H1 (cell line): ENCODE measurements at regions not wholly inside any gene's neighbourhood (a gene's known extent, or its start where the extent isn't known, plus 50 kb on each side); places are given as distances from the start of the nearest gene placed in this dataset.

Experiments
- CTCF ChIA-PET: fragments of 300-600 bp; sonication (Branson Sonifier 250); formaldehyde crosslinking; loops from one replicate; lab custom pipeline; 2021; ENCODE audit not compliant: partially characterized antibody; lab: Charles Lee
- POLR2A ChIA-PET: fragments of 300-600 bp; sonication (Branson Sonifier 250); formaldehyde crosslinking; loops from one replicate; lab custom pipeline; 2021; ENCODE audit warnings: inconsistent platforms; ENCODE audit not compliant: partially characterized antibody; lab: Charles Lee
- DNase-seq, 2 experiments: peaks; one replicate each; pipeline versions ENCODE4 v3.0.0 to v3.0.0-alpha.2; 2010 to 2022; ENCODE audit warnings: low spot score in 2 of 2, low read depth in 1 of 2, mixed read lengths in 1 of 2
- FAIRE-seq: peaks from 2 replicates; lab custom pipeline; 2011; peaks lifted over from hg19 to GRCh38; lab: Jason Lieb, UNC
- H2AFZ ChIP-seq: 2 replicates; pipeline ENCODE4 v1.8.1; 2012; ENCODE audit warnings: low read length, inconsistent platforms
- H2AK5ac ChIP-seq: 2 replicates; pipeline ENCODE4 v1.6.1; 2013; ENCODE audit warnings: low read depth, low read length
- H2BK120ac ChIP-seq: replicated peaks from 2 replicates; pipeline ENCODE3; 2013; ENCODE audit warnings: low read depth, low read length, inconsistent platforms
- H2BK12ac ChIP-seq: 2 replicates; pipeline ENCODE4 v1.6.1; 2013; ENCODE audit warnings: low read depth, low read length
- H2BK15ac ChIP-seq: 2 replicates; pipeline ENCODE4 v1.6.1; 2013; ENCODE audit warnings: low read length
- H2BK20ac ChIP-seq: 2 replicates; pipeline ENCODE4 v1.6.1; 2013; ENCODE audit warnings: low read length
- H2BK5ac ChIP-seq: 2 replicates; pipeline ENCODE4 v1.6.1; 2013; ENCODE audit warnings: low read depth, low read length
- H3K14ac ChIP-seq: 2 replicates; pipeline ENCODE4 v1.6.1; 2013; ENCODE audit warnings: inconsistent platforms; ENCODE audit not compliant: insufficient read length
- H3K18ac ChIP-seq: 2 replicates; pipeline ENCODE4 v1.6.1; 2013; ENCODE audit warnings: low read length; ENCODE audit errors: extremely low read depth
- H3K23ac ChIP-seq: 2 replicates; pipeline ENCODE4 v1.6.1; 2013; ENCODE audit warnings: inconsistent platforms; ENCODE audit not compliant: insufficient read length
- H3K23me2 ChIP-seq: 2 replicates; pipeline ENCODE4 v1.6.1; 2013; ENCODE audit warnings: low read depth, low read length
- H3K27ac ChIP-seq: 2 replicates; pipeline ENCODE4 v1.6.1; 2011; ENCODE audit warnings: low read depth, low read length, inconsistent platforms
- H3K27me3 ChIP-seq, 4 experiments: replicated peaks in 1 of 4; 1 replicate in 1 of 4; 2 replicates in 3 of 4; pipeline versions ENCODE4 v1.6.1 to v1.8.1; 2011 to 2013; ENCODE audit warnings: low read length in 3 of 4, mild to moderate bottlenecking in 3 of 4, inconsistent platforms in 2 of 4, mixed read lengths in 2 of 4, moderate library complexity in 1 of 4; ENCODE audit not compliant: control insufficient read depth in 3 of 4, insufficient read depth in 3 of 4; ENCODE audit errors: extremely low read depth in 1 of 4
- H3K36me3 ChIP-seq, 4 experiments: 2 replicates each; pipeline versions ENCODE4 v1.6.1 to v1.8.1; 2011 to 2013; ENCODE audit warnings: mild to moderate bottlenecking in 4 of 4, low read length in 3 of 4, moderate library complexity in 2 of 4, control low read depth in 1 of 4, inconsistent platforms in 1 of 4; ENCODE audit not compliant: insufficient read depth in 4 of 4, control insufficient read depth in 2 of 4
- H3K4ac ChIP-seq: replicated peaks from 2 replicates; pipeline ENCODE3; 2013; ENCODE audit warnings: low read length, low read depth, mixed read lengths, inconsistent platforms; ENCODE audit not compliant: insufficient read length
- H3K4me1 ChIP-seq, 4 experiments: replicated peaks in 1 of 4; 1 replicate in 1 of 4; 2 replicates in 3 of 4; pipeline versions ENCODE4 v1.6.1 to v1.8.1; 2011 to 2013; ENCODE audit warnings: low read length in 3 of 4, inconsistent platforms in 2 of 4, mixed read lengths in 1 of 4; ENCODE audit not compliant: insufficient read depth in 4 of 4, control insufficient read depth in 3 of 4
- H3K4me2 ChIP-seq, 2 experiments: 2 replicates each; pipeline versions ENCODE4 v1.6.1 to v1.8.1; 2011 to 2013; ENCODE audit warnings: low read depth in 2 of 2, low read length in 2 of 2, control low read depth in 1 of 2, inconsistent platforms in 1 of 2, mild to moderate bottlenecking in 1 of 2; ENCODE audit not compliant: insufficient read depth in 1 of 2
- H3K4me3 ChIP-seq, 4 experiments: fragments of 200-600, 300-600 bp in 1 of 4; sonication (generic), shearing (Covaris generic), sonication (Bioruptor Twin) in 1 of 4; 2 replicates each; pipeline versions ENCODE4 v1.5.1 to v1.8.1; 2011 to 2016; ENCODE audit warnings: low read length in 4 of 4, low read depth in 3 of 4, control low read depth in 2 of 4, inconsistent platforms in 2 of 4, mild to moderate bottlenecking in 2 of 4, mixed read lengths in 1 of 4, moderate library complexity in 1 of 4; ENCODE audit not compliant: insufficient read depth in 2 of 4; ENCODE audit errors: extremely low read depth in 1 of 4
- H3K56ac ChIP-seq: replicated peaks from 2 replicates; pipeline ENCODE3; 2013; ENCODE audit warnings: low read depth, mild to moderate bottlenecking, mixed read lengths, low read length, inconsistent platforms; ENCODE audit not compliant: insufficient read length
- H3K79me1 ChIP-seq: 2 replicates; pipeline ENCODE4 v1.6.1; 2013; ENCODE audit warnings: low read depth, low read length, control low read depth
- H3K79me2 ChIP-seq, 2 experiments: 2 replicates each; pipeline versions ENCODE4 v1.6.1 to v1.8.1; 2012 to 2013; ENCODE audit warnings: low read length in 2 of 2, mild to moderate bottlenecking in 2 of 2, inconsistent platforms in 1 of 2; ENCODE audit not compliant: insufficient read depth in 2 of 2, control insufficient read depth in 1 of 2
- H3K9ac ChIP-seq, 4 experiments: replicated peaks in 1 of 4; 1 replicate in 1 of 4; 2 replicates in 3 of 4; pipeline versions ENCODE4 v1.6.1 to v1.8.1; 2011 to 2013; ENCODE audit warnings: low read depth in 3 of 4, low read length in 3 of 4, control low read depth in 2 of 4, mild to moderate bottlenecking in 2 of 4, moderate library complexity in 2 of 4, inconsistent platforms in 1 of 4; ENCODE audit errors: extremely low read depth in 1 of 4
- H3K9me3 ChIP-seq, 2 experiments: 2 replicates each; pipeline versions ENCODE4 v1.6.1 to v1.8.1; 2012 to 2013; ENCODE audit warnings: mild to moderate bottlenecking in 2 of 2, moderate library complexity in 2 of 2, control low read depth in 1 of 2, inconsistent platforms in 1 of 2, low read depth in 1 of 2, low read length in 1 of 2, mixed read lengths in 1 of 2; ENCODE audit not compliant: insufficient read depth in 2 of 2
- H4K20me1 ChIP-seq, 2 experiments: replicated peaks in 1 of 2; 2 replicates each; pipeline versions ENCODE3 to v1.8.1; 2011 to 2013; ENCODE audit warnings: inconsistent platforms in 2 of 2, low read length in 2 of 2, mild to moderate bottlenecking in 1 of 2; ENCODE audit not compliant: insufficient read depth in 2 of 2, control insufficient read depth in 1 of 2
- H4K5ac ChIP-seq: 2 replicates; pipeline ENCODE4 v1.6.1; 2013; ENCODE audit warnings: low read length, low read depth, mixed read lengths, inconsistent platforms; ENCODE audit not compliant: insufficient read length
- H4K8ac ChIP-seq: 2 replicates; pipeline ENCODE4 v1.8.0; 2013; ENCODE audit warnings: mild to moderate bottlenecking, moderate library complexity, low read length, inconsistent platforms; ENCODE audit not compliant: insufficient read depth; ENCODE audit errors: extremely low read depth
- H4K91ac ChIP-seq: replicated peaks from 2 replicates; pipeline ENCODE3; 2013; ENCODE audit warnings: low read length, mixed read lengths, inconsistent platforms; ENCODE audit not compliant: insufficient read length
- CHD2 ChIP-seq: IDR thresholded peaks from 2 replicates; pipeline ENCODE4 v1.6.1; 2012; ENCODE audit warnings: low read length, improper control_type of control experiment
- CREB1 ChIP-seq: IDR thresholded peaks from 2 replicates; pipeline ENCODE4 v1.6.1; 2012; ENCODE audit warnings: inconsistent platforms
- EGR1 ChIP-seq: IDR thresholded peaks from 2 replicates; pipeline ENCODE4 v1.6.1; 2011; ENCODE audit warnings: low read depth, low read length, borderline replicate concordance
- EZH2 ChIP-seq: fragments of 200-600 bp; sonication (generic); IDR thresholded peaks from 2 replicates; pipeline ENCODE4 v1.7.1; 2012; ENCODE audit warnings: low read depth, mild to moderate bottlenecking, moderate library complexity, low read length, inconsistent platforms; ENCODE audit not compliant: severe bottlenecking
- FOSL1 ChIP-seq: IDR thresholded peaks from 2 replicates; pipeline ENCODE4 v1.6.1; 2011; ENCODE audit warnings: mild to moderate bottlenecking, low read depth, low read length, moderate library complexity; ENCODE audit not compliant: insufficient read depth
- KDM1A ChIP-seq: fragments of 200-600, 300-600 bp; sonication (generic); IDR thresholded peaks from 2 replicates; pipeline ENCODE4 v1.7.1; 2016; ENCODE audit warnings: mild to moderate bottlenecking, low read length, borderline replicate concordance
- KDM5A ChIP-seq: fragments of 200-600 bp; IDR thresholded peaks from 2 replicates; pipeline ENCODE4 v1.7.1; 2012; ENCODE audit warnings: mild to moderate bottlenecking, low read length, inconsistent platforms, mixed read lengths
- NRF1 ChIP-seq: IDR thresholded peaks from 2 replicates; pipeline ENCODE4 v1.6.1; 2011; ENCODE audit warnings: mild to moderate bottlenecking, low read depth, low read length, improper control_type of control experiment
- POU5F1 ChIP-seq: IDR thresholded peaks from 2 replicates; pipeline ENCODE4 v1.6.1; 2011; ENCODE audit warnings: low read depth, mild to moderate bottlenecking, low read length, moderate library complexity
- RFX5 ChIP-seq: IDR thresholded peaks from 2 replicates; pipeline ENCODE4 v1.6.1; 2011; ENCODE audit warnings: low read depth, low read length, improper control_type of control experiment, borderline replicate concordance
- TCF12 ChIP-seq: IDR thresholded peaks from 2 replicates; pipeline ENCODE4 v1.6.1; 2011; ENCODE audit warnings: low read depth, mild to moderate bottlenecking, low read length
- TEAD4 ChIP-seq: IDR thresholded peaks from 2 replicates; pipeline ENCODE4 v1.6.1; 2012; ENCODE audit warnings: low read depth, low read length, inconsistent platforms, mixed read lengths
- WGBS, 2 experiments: shearing (Covaris generic) in 1 of 2; methylation state at CpG; one replicate each; pipeline versions ENCODE4 v1.1.6 to v1.1.7; 2013 to 2015; ENCODE audit warnings: low lambda C conversion rate in 2 of 2, mixed read lengths in 2 of 2, inconsistent platforms in 1 of 2, low coverage in 1 of 2, missing lambda C conversion rate in 1 of 2; ENCODE audit not compliant: insufficient replicate concordance in 2 of 2, insufficient coverage in 1 of 2, insufficient read length in 1 of 2; ENCODE audit errors: extremely low coverage in 1 of 2, missing lambda C conversion rate in 1 of 2; 5-methylcytosine and 5-hydroxymethylcytosine counted together
- TF ChIP-seq, protein P1 (sequence below): IDR thresholded peaks from 2 replicates; pipeline ENCODE4 v1.6.1; 2012; ENCODE audit warnings: inconsistent platforms

DNA sequence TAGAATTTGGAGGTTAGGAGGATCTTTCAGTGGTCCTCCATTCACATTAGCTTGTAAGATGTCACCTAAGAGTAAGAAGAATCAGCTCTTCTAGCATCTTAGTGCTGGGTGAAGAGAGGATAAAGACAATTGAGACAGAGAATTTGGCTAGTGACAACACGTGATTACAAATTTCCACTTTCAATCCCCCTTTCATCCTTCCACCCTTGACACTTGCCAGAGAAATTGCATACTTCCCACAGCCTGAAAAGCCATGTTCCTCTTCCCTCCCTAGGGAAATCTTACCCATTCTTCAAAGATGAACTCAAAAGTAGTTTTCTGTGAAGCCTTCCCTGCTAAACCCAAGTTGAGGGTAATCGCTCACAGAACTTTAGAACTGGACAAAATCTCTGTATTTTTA, 282.6 kb upstream of the PTGER4 start (continued):
- TF ChIP-seq NRF1, result no peak

DNA sequence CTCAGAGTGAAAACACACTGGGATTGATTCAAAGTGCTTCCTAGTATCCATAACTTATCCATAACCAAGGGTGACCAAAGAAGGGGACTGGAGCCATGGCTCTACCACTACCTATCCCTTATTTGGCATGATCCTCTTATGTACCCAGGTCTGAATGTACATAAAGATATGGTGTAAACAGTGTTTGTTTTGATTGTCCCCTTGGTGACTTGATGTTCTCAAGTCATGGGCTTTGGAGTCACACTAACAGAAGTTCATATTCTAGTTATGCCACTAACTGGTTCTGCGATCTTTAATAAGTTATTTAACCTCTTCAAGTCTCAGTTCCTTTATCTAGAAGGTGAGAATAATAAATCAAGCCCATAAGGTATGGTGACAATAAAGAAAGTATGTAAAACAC, 283.4 kb upstream of the PTGER4 start:
- ChIA-PET CTCF (no interaction called here), POLR2A (no interaction called here)
- H3K4me2 ChIP-seq, result no peak overlapping the region

More for the DNA sequence above, 283.4 kb upstream of the PTGER4 start:
- Histone ChIP-seq H2AFZ (no peak overlapping the region), H2BK5ac (no peak overlapping the region), H3K14ac (no peak overlapping the region), H4K91ac (no peak overlapping the region), H3K4ac (no peak overlapping the region), H3K4me3 (no peak overlapping the region), H3K23ac (no peak overlapping the region), H3K79me1 (no peaks in the 10 kb centered on the region), H3K23me2 (no peaks in the 10 kb centered on the region), H4K20me1 (no peaks in the 10 kb centered on the region), H3K4me1 (no peaks in the 10 kb centered on the region), H3K56ac (no peak overlapping the region), H3K9ac (no peak overlapping the region), H3K36me3 (no peaks in the 10 kb centered on the region), H3K18ac (no peak overlapping the region), H2BK120ac (no peak overlapping the region), H3K27me3 (no peaks in the 10 kb centered on the region), H2AK5ac (no peak overlapping the region), H4K5ac (no peak overlapping the region), H3K27ac (no peak overlapping the region), H3K79me2 (no peaks in the 10 kb centered on the region), H2BK20ac (no peak overlapping the region), H2BK15ac (no peak overlapping the region), H3K9me3 (no peaks in the 10 kb centered on the region), H2BK12ac (no peak overlapping the region), H4K8ac (no peak overlapping the region)
- FAIRE-seq (no peak), DNase-seq (no peak)
- TF ChIP-seq KDM5A (no peak), CHD2 (no peak), TEAD4 (no peak), EGR1 (no peak), CREB1 (no peak), TCF12 (no peak), FOSL1 (no peak), EZH2 (no peak), RFX5 (no peak), POU5F1 (no peak), KDM1A (no peak)
- TF ChIP-seq, protein P1, sequence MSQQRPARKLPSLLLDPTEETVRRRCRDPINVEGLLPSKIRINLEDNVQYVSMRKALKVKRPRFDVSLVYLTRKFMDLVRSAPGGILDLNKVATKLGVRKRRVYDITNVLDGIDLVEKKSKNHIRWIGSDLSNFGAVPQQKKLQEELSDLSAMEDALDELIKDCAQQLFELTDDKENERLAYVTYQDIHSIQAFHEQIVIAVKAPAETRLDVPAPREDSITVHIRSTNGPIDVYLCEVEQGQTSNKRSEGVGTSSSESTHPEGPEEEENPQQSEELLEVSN, result no peak
- 75% methylated on average over 1 of the region's 1 CpG; no CpG with 5 or more reads in 1 of the 2 experiments for WGBS, 2 experiments
